ENCODE measurements at regions not wholly inside any gene's neighbourhood (a gene's known extent, or its start where the extent isn't known, plus 50 kb on each side); places are given as distances from the start of the nearest gene placed in this dataset.

GRCh38 chr6:112549749-112550148 is 202.6 kb downstream of the RFPL4B start:
- H3K4me3 ChIP-seq (ENCODE audit: low read depth, low read length), result no peak overlapping the region
- no peaks in the 10 kb centered on the region for H3K4me1 ChIP-seq
- no peaks in the 10 kb centered on the region for H3K36me3 ChIP-seq
- TF ChIP-seq CTCF (IDR thresholded peaks at IDR 0.05; ENCODE audit: low read depth, low read length), result no peak
- H3K9me3 ChIP-seq, result no peaks in the 10 kb centered on the region
- DNase-seq, result no peak
- no peaks in the 10 kb centered on the region for H3K27me3 ChIP-seq

- DNase-seq, result no peak
- no peaks in the 10 kb centered on the region for H3K4me1 ChIP-seq
- no peak overlapping the region for H3K4me3 ChIP-seq (ENCODE audit: low read depth, low read length)
- TF ChIP-seq CTCF (IDR thresholded peaks at IDR 0.05; ENCODE audit: low read depth, low read length), result no peak
- no peaks in the 10 kb centered on the region for H3K36me3 ChIP-seq
- no peaks in the 10 kb centered on the region for H3K27me3 ChIP-seq
- no peaks in the 10 kb centered on the region for H3K9me3 ChIP-seq
These were observed 210.3 kb downstream of the RFPL4B start for GRCh38 chr6:112557435-112557834.

- H3K36me3 ChIP-seq, result no peaks in the 10 kb centered on the region
- H3K4me3 ChIP-seq (ENCODE audit: low read depth, low read length), result no peak overlapping the region
- H3K9me3 ChIP-seq, result no peaks in the 10 kb centered on the region
- no peaks in the 10 kb centered on the region for H3K27me3 ChIP-seq
- no peak for DNase-seq
- TF ChIP-seq CTCF (IDR thresholded peaks at IDR 0.05; ENCODE audit: low read depth, low read length), result no peak
- no peaks in the 10 kb centered on the region for H3K4me1 ChIP-seq
These were observed 210.8 kb downstream of the RFPL4B start for GRCh38 chr6:112557961-112558360.

GRCh38 chr6:112560651-112561050 is 213.5 kb downstream of the RFPL4B start:
- H3K27me3 ChIP-seq, result no peaks in the 10 kb centered on the region
- TF ChIP-seq CTCF (IDR thresholded peaks at IDR 0.05; ENCODE audit: low read depth, low read length), result peak; percentile 35
- DNase-seq, result peak; percentile 16
- H3K36me3 ChIP-seq, result no peaks in the 10 kb centered on the region
- no peak overlapping the region for H3K4me3 ChIP-seq (ENCODE audit: low read depth, low read length)
- no peaks in the 10 kb centered on the region for H3K4me1 ChIP-seq
- no peaks in the 10 kb centered on the region for H3K9me3 ChIP-seq

GRCh38 chr6:112562301-112563231 is 215.4 kb downstream of the RFPL4B start:
- no peaks in the 10 kb centered on the region for H3K27me3 ChIP-seq
- H3K4me1 ChIP-seq, result no peaks in the 10 kb centered on the region
- TF ChIP-seq CTCF (IDR thresholded peaks at IDR 0.05; ENCODE audit: low read depth, low read length), result no peak
- no peak overlapping the region for H3K4me3 ChIP-seq (ENCODE audit: low read depth, low read length)
- H3K36me3 ChIP-seq, result no peaks in the 10 kb centered on the region
- H3K9me3 ChIP-seq, result no peaks in the 10 kb centered on the region
- DNase-seq, result no peak

- no peaks in the 10 kb centered on the region for H3K4me1 ChIP-seq
- no peaks in the 10 kb centered on the region for H3K27me3 ChIP-seq
- H3K36me3 ChIP-seq, result no peaks in the 10 kb centered on the region
- no peak for TF ChIP-seq CTCF (IDR thresholded peaks at IDR 0.05; ENCODE audit: low read depth, low read length)
- no peak overlapping the region for H3K4me3 ChIP-seq (ENCODE audit: low read depth, low read length)
- no peaks in the 10 kb centered on the region for H3K9me3 ChIP-seq
- DNase-seq, result no peak
These were observed 216.2 kb downstream of the RFPL4B start for GRCh38 chr6:112563368-112563767.
